ENCODE measurements at regions not wholly inside any gene's neighbourhood (a gene's known extent, or its start where the extent isn't known, plus 50 kb on each side); places are given as distances from the start of the nearest gene placed in this dataset.
"Not testable (repeated sequence)": the region's sequence is repeated elsewhere in the genome, so short reads cannot be mapped to it uniquely, and the experiment has no call there.

GRCh38 chr2:224174990-224175389, 135.9 kb upstream of the SERPINE2 start:
- no peak for DNase-seq (ENCODE audit: low spot score)

- no peak for DNase-seq (ENCODE audit: low spot score)
Observed at GRCh38 chr2:224174521-224174920, 135.4 kb upstream of the SERPINE2 start.

- DNase-seq (ENCODE audit: low spot score): no peak
Observed at GRCh38 chr2:224173933-224174332, 134.8 kb upstream of the SERPINE2 start.

- no peak for DNase-seq (ENCODE audit: low spot score)
Observed at GRCh38 chr2:224173210-224173609, 134.1 kb upstream of the SERPINE2 start.

GRCh38 chr2:224171226-224171625, 132.1 kb upstream of the SERPINE2 start:
- DNase-seq (ENCODE audit: low spot score): peak; percentile 72

- DNase-seq (ENCODE audit: low spot score): no peak
Observed at GRCh38 chr2:224169847-224170246, 130.8 kb upstream of the SERPINE2 start.

- not testable (repeated sequence) for DNase-seq (ENCODE audit: low spot score)
Observed at GRCh38 chr2:224167781-224168180, 128.7 kb upstream of the SERPINE2 start.

GRCh38 chr2:224166654-224167053, 127.6 kb upstream of the SERPINE2 start:
- DNase-seq (ENCODE audit: low spot score): no peak

- DNase-seq (ENCODE audit: low spot score): no peak
Observed at GRCh38 chr2:224165901-224166319, 126.8 kb upstream of the SERPINE2 start.

GRCh38 chr2:224163566-224164307, 124.7 kb upstream of the SERPINE2 start:
- no peak for DNase-seq (ENCODE audit: low spot score)

GRCh38 chr2:224162122-224162521, 123.0 kb upstream of the SERPINE2 start:
- no peak for DNase-seq (ENCODE audit: low spot score)

GRCh38 chr2:224161712-224162111, 122.6 kb upstream of the SERPINE2 start:
- DNase-seq (ENCODE audit: low spot score): no peak

- no peak for DNase-seq (ENCODE audit: low spot score)
Observed at GRCh38 chr2:224160917-224161316, 121.8 kb upstream of the SERPINE2 start.

- no peak for DNase-seq (ENCODE audit: low spot score)
Observed at GRCh38 chr2:224159345-224159928, 120.4 kb upstream of the SERPINE2 start.

- DNase-seq (ENCODE audit: low spot score): no peak
Observed at GRCh38 chr2:224158831-224159230, 119.7 kb upstream of the SERPINE2 start.

- DNase-seq (ENCODE audit: low spot score): no peak
Observed at GRCh38 chr2:224158061-224158460, 119.0 kb upstream of the SERPINE2 start.

- DNase-seq (ENCODE audit: low spot score): no peak
Observed at GRCh38 chr2:224157655-224158054, 118.6 kb upstream of the SERPINE2 start.

GRCh38 chr2:224156436-224156835, 117.3 kb upstream of the SERPINE2 start:
- DNase-seq (ENCODE audit: low spot score): no peak

GRCh38 chr2:224155896-224156295, 116.8 kb upstream of the SERPINE2 start:
- DNase-seq (ENCODE audit: low spot score): no peak

- no peak for DNase-seq (ENCODE audit: low spot score)
Observed at GRCh38 chr2:224155371-224155770, 116.3 kb upstream of the SERPINE2 start.

- no peak for DNase-seq (ENCODE audit: low spot score)
Observed at GRCh38 chr2:224151680-224152310, 112.7 kb upstream of the SERPINE2 start.

- DNase-seq (ENCODE audit: low spot score): no peak
Observed at GRCh38 chr2:224151161-224151560, 112.1 kb upstream of the SERPINE2 start.

- not testable (repeated sequence) for DNase-seq (ENCODE audit: low spot score)
Observed at GRCh38 chr2:224148058-224148457, 109.0 kb upstream of the SERPINE2 start.
